GM18909 (cell line): ENCODE measurements at regions not wholly inside any gene's neighbourhood (a gene's known extent, or its start where the extent isn't known, plus 50 kb on each side); places are given as distances from the start of the nearest gene placed in this dataset.

Source experiments
- ATAC-seq: cut with Tn5 transposase; IDR thresholded peaks from one replicate; pipeline ENCODE4 v1.9.1; 2021; ENCODE audit warnings: mild to moderate bottlenecking; ENCODE audit not compliant: unreplicated experiment, poor library complexity

DNA sequence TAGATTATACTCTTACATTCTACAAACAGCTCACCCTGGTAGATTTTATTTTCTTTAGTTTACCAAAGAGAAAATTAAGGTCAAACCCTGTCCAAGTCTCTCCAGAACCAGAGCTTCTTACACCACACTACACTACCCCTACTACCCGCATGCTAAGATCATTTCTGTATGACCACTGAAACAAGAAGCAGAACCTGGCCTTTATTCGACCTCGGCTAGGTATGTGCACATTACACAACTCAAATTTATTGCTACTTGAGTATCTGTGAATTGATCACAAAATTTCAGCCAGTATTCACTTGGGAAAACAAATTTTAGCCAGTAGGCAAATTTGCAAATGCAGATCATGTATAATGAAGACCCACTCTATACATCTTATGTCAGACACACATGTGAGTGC lies 2437.0 kb downstream of the PCDH9 start:
- no peak for ATAC-seq

DNA sequence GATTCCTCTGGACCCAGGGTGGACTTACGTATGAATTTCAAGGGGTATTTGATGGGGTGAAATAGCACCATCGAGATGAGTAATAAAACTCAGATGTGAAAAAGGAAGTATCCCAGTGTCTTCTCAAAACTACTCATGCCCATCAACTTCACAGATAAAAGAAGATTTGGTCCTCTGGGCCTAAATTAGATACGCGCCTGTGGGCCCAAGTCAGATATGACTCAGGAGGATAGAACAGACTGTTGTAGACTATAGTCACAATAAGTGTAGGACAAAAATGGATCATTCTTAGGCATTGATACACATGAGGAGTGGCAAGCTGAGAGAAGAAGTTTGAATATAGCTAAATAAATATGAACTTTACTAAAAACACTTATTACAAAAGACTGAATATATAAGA lies 2438.8 kb downstream of the PCDH9 start:
- no peak for ATAC-seq

DNA sequence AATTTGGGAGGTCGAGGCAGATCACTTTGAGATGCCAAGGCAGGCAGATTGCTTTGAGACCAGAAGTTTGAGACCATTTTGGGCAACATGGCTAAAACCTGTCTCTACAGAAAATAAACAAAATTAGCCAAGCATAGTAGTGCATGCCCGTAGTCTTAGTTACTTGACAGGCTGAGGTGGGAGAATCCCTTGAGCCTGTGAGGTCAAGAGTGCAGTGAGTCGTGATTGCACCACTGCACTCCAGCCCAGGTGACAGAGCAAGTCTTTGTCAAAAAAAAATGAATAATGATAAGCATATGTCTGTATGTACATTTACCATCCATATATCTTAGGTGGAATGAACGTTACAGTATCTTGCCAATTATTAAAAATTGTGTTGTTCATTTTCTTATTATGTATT lies 2447.7 kb downstream of the PCDH9 start:
- no peak for ATAC-seq

DNA sequence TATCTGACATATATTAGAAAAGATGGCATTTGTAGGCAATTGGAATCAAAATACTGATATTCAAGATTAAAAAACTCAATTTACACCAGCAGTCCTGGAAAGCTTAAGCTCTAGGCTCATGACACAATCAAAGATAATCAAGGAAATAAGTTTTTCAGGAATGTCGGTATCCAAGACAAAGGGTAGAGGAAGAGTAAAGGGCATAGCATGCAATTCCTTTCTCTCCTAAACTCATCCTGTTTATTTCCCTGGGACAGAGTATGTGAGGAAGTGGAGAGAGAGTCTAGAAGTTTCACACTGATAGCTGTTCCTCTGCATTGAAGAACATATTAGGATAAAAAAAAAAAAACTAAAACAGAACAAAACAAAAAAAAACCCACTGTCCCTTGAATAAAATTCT lies 2452.1 kb downstream of the PCDH9 start:
- ATAC-seq = no peak

DNA sequence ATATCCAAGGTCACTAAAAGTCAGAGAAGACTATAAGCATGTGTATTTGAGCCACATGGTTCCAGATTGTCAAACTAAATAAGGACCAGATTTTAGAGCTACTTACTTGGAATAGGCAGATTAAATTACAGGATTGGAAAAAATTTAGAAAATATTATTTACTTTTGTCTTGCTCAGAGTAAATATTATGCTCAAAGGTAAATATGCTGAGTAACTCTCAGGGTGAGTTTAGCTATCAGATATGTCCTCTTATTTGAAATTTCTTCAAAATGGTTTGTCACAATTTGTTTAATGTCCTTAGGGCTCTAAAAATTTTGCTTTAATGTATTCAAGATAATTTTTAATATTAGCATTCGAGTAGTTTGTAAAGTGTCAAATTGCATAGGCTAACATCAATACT lies 2455.2 kb downstream of the PCDH9 start:
- no peak for ATAC-seq

DNA sequence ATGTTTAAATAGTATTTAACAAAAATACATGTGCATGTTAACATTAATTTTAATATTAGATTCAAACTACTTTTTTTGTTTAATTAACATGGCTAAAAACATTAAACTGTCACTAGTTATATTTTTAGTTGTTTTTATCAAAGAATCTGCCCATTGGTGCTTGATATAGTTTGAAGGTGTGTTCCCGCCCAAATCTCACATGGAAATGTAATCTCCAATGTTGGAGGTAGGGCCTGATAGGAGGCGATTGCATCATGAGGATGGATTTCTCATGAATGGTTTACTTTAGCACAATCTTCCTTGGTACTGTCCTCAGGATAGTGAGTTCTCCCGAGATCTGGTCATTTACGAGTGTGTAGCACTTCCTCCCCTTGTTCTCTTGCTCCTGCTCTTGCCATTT lies 2459.4 kb downstream of the PCDH9 start:
- ATAC-seq = no peak

DNA sequence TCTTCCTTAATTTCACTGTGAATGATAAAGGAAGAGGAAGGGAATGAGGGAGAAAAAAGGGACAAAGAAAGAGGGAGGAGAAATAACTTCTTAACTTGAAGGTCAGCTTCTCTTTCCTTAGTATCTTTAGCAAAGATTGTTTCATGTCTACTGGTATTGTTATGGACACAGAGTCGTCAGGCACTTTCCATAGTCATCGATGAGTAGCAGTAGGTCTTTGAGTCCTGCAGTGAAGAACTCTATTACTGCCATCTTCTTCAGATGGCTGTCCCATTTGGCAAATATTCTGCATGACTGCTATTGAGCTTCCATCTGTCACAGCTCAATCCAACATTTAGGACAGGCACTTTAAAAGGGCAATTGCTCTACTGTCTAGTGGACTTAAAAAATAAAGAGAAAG lies 2463.1 kb downstream of the PCDH9 start:
- ATAC-seq = no peak

DNA sequence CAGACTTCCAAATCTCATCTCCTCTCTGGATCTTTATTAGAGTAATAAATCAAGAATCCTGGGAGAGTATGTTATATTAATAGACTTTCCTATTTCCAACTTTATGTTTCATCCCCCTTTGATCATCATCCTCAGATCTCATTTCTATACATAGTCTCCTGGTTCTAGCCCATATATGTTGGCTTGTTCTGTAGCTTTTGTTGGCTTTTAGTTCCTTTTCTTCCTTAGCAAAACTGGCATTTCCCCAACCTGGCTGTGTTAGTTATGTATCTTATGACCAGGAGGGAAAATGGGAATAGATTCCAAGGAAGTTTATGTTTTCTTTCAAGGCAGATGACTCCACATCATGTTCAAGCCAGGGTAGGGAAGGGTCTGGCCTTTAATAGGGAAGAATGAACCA lies 2464.5 kb downstream of the PCDH9 start:
- ATAC-seq = no peak

DNA sequence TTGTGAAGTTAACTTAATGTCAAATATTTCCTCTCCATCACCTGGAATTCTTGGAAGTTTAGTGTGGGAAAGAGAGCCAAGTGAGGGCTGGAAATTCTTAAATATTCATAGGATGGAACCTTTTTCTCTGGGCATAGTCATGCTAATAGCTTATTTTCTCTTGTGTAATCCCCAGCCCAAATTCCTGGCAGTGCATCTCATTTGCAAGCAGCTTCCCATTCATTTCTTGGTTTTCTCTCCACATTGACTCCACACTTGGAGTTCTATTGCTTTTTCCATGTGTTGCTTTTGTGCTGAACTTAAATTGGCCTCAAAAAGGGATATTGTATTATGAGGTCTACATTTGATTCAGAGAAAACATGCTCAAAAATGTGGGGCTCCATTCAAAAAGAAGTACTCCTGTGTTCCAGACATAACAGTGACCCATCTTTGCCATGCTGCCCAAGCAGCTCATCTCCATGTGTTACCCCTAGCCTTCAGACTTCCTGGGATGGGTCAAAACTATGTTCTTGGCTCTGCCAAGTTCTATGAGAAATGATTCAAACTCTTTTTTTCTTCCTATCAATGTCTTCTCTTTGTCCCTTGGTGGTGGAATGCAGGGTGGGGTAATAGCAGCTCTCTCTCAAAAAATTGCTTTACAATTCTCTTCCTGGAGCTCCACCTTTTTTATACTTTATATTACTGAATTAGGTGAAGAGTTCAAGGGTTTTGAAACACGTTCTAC lies 2471.5 kb downstream of the PCDH9 start:
- ATAC-seq = no peak

DNA sequence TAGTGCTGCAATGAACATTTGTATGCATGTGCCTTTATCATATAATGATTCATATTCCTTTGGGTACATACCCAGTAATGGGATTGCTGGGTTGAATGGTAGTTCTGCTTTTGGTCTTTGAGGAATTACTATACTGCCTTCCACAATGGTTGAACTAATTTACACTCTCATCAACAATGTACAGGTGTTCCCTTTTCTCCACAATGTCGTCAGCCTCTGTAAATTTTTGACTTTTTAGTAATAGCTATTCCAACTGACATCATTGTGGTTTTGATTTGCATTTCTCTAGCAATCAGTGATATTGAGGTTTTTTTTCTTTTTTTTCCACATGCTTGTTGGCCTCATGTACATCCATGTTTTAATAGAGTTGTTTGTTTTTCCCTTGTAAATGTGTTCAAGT lies 2473.5 kb downstream of the PCDH9 start:
- no peak for ATAC-seq

DNA sequence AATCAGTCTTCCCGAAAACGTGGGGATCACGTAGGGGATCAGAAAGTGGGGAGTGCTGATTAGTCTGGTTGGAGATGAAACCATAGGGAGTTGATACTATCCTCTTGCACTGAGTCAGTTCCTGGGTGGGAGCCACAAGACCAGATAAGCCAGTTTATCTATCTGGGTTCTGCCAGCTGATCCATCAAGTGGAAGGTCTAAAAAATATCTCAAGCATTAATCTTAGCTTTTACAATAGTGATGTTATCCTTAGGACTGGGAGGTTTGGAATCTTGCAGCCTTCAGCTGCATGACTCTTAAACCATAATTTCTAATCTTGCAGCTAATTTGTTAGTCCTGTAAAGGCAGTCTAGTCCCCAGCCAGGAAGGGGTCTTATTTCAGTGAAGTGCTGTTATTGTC lies 2474.2 kb downstream of the PCDH9 start:
- ATAC-seq = no peak

DNA sequence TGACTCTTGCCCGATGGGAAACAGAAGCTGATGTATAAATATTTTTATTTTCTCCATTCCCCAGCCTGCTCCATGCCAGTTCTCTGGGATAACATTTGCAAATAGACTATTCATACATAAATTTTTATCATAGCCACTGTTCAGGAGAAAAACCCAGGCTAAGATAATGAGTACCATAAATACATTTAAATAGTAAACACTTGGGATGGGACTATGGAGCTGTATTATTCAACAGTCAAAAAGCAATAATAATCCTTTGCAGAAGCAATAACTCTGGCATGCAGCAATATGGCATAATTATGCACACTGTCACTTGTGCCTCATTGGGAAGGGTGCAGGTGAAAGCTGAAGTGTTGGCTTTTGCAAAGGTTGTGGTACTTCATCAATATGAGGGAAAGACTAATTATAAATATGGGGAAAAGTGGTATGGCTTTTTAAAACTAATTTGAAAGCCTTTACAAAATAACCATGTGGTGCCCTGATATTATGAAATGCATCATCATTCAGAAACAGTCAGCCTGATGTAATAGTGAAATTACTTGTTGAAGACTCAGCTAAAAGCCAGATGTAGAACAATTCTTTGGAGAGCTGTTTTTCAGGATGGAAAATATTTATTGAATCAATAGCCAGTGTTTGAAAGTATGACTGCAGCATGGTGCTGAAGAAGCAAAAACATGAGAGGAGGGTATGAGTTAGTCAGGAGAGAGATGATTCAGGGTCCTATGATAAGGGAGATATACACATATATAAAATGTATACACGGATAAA lies 2476.7 kb downstream of the PCDH9 start:
- ATAC-seq = no peak

DNA sequence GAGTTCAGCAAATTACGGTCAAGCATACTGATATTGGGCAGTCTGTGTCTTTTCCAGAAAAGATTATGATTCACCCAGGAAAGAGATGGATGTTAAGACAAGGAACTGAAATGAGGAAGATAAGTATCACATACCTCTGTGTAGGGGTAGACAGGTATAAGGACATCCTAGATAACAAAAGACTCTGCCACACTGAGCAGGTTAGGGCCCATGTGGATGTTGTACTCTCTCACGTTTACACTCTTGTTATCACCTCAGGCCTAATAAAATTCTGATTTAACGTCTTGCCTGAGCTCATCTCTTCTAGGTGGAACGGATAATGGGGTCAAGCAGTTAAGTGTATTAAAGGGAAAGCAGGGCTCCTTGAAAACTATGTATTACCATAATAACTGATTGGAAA lies 2480.8 kb downstream of the PCDH9 start:
- ATAC-seq = no peak

DNA sequence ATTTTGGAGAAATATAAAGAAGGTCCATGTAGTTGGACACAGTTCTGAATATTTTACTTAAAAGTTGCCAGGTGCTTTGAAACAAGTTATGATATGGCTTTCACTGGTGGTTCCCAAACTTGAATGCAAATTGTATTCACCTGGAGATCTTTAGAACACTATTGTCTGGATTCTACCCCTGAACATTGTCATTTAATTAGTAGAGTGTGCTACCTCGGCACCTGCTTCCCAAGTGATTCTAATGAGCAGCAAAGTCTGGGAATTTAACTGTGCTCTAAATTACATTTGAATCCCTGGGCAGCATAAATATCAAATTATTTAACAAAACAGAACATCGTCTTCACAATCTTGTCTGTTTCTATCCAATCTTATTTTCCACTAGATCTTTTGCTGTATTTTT lies 2483.3 kb downstream of the PCDH9 start:
- ATAC-seq = no peak

DNA sequence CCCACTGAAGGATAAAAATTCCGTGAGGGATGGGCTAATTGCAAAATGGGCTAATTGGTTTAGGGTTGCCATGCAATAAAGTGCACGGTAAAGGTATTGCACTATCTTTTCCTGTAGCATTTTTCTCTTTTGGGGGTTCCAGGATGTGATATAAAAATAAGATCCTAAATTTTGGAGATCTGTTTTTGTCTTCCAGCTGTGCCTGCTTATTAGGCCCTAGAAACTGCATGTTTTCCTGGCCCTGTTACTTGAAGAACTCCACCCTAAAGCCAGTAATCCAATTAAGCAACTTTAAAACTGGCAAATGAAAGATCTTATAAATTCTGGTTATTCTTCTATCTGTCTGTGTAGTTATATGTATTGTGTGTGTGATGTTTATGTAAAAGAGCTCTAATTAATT lies 2489.6 kb downstream of the PCDH9 start:
- no peak for ATAC-seq

DNA sequence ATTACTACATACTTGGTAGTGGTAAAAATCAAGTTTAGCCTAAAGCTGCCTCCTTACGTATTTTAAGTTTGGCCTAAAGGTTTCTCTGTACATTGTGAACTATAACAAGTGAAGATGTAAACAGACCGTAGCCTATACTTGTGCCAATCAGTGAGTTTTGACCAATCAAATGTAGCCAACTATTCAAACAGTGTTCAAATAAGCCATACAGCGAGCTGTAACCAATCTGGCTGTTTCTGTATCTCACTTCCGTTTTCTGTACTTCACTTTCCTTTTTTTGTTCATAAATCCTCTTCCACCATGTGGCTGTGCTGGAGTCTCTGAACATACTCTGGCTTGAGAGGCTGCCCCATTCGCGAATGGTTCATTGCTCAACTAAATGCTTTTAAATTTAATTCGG lies 2504.6 kb downstream of the PCDH9 start:
- ATAC-seq = no peak

DNA sequence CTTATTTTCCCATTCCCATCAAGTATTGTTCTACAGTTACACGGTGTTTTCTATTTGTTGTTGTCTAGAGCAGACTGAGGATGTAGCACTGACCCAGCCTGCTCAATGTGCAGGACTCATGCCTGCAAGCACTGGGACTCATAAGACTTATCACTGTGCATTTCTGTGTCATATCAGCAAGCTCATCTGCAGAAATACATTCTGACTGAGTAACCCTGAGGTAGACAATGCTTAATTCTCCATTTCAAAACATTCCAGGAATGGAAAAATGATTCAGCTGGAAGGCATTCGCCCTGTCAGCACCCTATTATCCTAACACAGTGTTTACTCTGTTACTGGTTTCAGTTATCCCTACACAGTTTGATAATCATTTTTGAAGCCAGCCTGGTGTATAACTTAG lies 2506.4 kb downstream of the PCDH9 start:
- no peak for ATAC-seq

DNA sequence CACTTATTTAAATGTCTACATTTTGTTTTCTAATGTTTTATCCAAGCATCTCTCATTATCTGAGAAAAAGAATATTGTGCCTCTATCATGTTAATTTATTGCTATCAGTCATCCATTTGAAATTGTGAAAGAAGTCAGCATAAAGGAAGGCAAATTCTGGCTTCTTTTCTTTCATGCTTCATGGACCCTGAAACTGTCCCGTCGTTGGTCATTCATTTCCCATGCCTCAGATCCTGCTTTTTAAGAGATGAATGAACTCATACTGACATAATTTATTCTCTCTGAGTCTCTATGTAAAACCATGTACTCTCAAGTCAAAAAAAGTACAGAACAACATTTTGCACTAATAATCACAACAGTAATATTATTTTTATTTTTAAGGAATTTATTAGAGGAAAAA lies 2512.0 kb downstream of the PCDH9 start:
- no peak for ATAC-seq

DNA sequence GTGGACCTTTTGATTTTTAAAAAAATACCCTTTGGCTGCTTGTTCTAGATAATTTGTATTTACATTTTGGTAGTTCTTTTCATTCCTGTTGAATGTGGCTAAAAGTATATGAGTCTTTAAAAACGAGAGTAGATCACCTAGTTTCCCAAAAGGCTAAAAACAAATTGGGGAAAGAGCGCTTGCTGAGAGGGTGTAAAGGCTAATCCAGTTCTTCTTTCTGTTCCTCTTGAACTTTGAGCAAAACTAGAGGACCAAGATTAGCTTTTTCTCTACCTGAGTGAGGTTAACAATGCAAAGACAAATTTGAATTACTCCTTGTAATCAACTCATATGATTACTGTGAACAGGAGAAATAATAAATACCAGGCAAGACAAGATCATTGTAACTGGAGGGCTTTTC lies 2513.2 kb downstream of the PCDH9 start:
- no peak for ATAC-seq

DNA sequence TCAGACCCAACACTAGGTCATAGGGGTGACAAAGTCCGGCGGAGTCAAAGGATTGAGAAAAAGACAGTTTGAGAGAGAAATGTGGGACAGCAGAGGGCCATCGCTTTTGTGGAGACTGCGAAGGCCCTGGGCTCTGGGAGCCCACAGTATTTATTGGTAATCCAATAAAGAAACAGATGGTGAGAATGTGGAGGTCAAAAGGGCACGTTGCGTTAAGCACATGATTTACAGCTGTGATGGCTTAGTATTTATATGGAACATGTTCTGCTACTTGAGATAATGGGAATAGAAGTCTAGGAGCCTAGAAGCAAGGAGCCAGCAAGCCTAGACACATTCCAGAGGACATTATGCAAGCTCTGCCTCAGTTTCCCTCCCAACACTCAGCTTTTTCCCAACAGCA lies 2521.1 kb downstream of the PCDH9 start:
- ATAC-seq = no peak

DNA sequence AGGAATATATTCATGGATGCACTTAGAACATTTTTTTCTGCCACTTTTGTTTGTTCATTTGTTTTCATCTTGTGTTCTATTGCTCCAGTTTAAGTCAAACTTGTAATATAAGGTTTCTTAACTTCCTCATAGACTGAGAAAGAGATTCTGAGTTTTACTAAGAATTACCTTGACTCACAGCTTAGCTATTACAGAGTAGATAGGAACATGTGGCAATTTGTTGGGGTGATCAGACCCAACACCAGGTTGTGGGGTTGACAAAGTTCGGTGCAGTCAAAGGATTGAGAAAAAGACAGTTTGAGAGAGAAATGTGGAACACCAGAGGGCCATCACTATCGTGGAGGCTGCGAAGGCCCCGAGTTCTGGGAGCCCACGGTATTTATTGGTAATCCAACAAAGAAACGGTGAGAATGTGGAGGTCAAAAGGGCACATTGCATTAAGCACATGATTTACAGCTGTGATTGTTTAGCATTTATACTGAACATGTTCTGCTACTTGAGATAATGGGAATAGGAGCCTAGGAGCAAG lies 2526.0 kb downstream of the PCDH9 start:
- no peak for ATAC-seq

DNA sequence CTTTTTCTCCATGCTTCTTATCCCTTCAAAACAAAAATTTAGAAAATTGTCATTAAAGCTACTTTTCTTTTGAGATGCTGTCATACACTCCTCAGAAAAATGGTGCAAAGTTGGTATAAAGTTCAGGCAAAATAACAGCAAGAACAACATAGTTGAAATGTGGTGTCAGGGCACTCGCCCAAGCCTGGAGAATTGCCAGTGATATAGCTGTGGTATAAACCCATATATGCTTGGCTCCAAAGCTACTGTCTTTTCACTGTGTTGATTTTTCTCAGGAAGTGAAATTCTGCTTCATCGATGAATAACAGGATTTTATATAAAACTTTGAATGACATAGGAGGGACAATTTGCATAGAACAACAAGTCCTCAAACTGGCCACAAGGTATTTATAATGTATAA lies 2532.9 kb downstream of the PCDH9 start:
- ATAC-seq = no peak
